Duodenal mucosa (tissue), 2 donors: ENCODE measurements at regions not wholly inside any gene's neighbourhood (a gene's known extent, or its start where the extent isn't known, plus 50 kb on each side); places are given as distances from the start of the nearest gene placed in this dataset.
"Not testable (repeated sequence)": the region's sequence is repeated elsewhere in the genome, so short reads cannot be mapped to it uniquely, and the experiment has no call there.

Experiments used
- H3K27ac ChIP-seq: one replicate; pipeline ENCODE4 v1.7.0; 2013; ENCODE audit warnings: low read depth, low read length
- H3K27me3 ChIP-seq, 2 donors: one replicate each; pipeline ENCODE4 v1.7.0; 2013; ENCODE audit warnings: low read length in 2 of 2, control low read depth in 1 of 2; ENCODE audit not compliant: insufficient read depth in 2 of 2, control insufficient read depth in 1 of 2
- H3K36me3 ChIP-seq, 2 donors: one replicate each; pipeline ENCODE4 v1.7.0; 2013; ENCODE audit warnings: low read length in 2 of 2, control low read depth in 1 of 2; ENCODE audit not compliant: insufficient read depth in 2 of 2, control insufficient read depth in 1 of 2
- H3K4me1 ChIP-seq, 2 donors: one replicate each; pipeline ENCODE4 v1.7.0; 2013; ENCODE audit warnings: low read length in 2 of 2, control low read depth in 1 of 2; ENCODE audit not compliant: insufficient read depth in 2 of 2, control insufficient read depth in 1 of 2
- H3K4me3 ChIP-seq, 2 donors: one replicate each; pipeline ENCODE4 v1.7.0; 2013; ENCODE audit warnings: low read length in 2 of 2, low read depth in 1 of 2
- H3K9ac ChIP-seq, 2 donors: one replicate each; pipeline ENCODE4 v1.7.0; 2013; ENCODE audit warnings: low read length in 2 of 2, low read depth in 1 of 2
- H3K9me3 ChIP-seq, 2 donors: one replicate each; pipeline ENCODE4 v1.7.0; 2013; ENCODE audit warnings: low read length in 2 of 2, control low read depth in 1 of 2; ENCODE audit not compliant: control insufficient read depth in 1 of 2

- Histone ChIP-seq H3K4me1 (no peaks in the 10 kb centered on the region), H3K4me3 (no peak overlapping the region), H3K27me3 (no peaks in the 10 kb centered on the region), H3K36me3 (no peaks in the 10 kb centered on the region), H3K9ac (no peak overlapping the region), H3K9me3 (no peaks in the 10 kb centered on the region), H3K27ac (no peak overlapping the region)
Observed at GRCh38 chr4:134935320-134935719, 733.7 kb upstream of the PABPC4L start.

DNA sequence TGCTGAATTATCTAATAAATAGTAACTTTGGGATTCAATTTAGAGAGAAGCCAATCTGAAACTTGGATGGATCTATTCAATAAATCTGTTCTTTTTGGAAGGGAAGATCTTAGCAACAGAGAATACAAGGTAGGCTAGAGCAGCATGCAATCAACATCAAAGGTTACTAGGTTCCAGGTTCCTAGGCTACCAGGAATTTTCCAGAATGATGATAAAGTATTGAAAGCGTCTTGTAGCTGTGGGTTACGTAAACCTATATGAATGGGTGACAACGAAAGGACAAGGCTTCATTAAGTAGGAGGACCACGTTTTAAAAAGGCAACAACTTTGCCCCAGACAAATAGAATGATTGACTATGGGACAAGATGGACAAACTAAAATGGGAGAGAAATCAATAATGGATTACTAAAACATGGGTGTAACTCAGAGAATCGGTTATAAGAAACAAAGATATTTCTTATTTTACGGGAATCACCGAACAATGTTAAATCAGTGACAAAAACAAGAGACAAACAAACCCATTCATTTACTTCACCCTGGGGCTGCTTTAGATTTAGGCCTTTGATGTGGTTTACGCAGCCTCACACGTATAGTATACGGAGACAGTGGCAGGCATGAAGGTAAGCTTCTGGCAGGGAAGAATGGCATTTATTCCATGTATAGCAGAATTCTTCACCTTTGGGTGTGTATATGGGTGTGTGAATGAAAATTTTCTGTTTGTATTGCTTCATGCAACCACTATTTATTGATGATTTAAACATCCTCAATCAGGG is 732.6 kb upstream of the PABPC4L start:
- Histone ChIP-seq H3K9ac (no peak overlapping the region), H3K27me3 (no peaks in the 10 kb centered on the region), H3K9me3 (no peaks in the 10 kb centered on the region), H3K36me3 (no peaks in the 10 kb centered on the region), H3K4me3 (no peak overlapping the region), H3K27ac (no peak overlapping the region), H3K4me1 (no peaks in the 10 kb centered on the region)

DNA sequence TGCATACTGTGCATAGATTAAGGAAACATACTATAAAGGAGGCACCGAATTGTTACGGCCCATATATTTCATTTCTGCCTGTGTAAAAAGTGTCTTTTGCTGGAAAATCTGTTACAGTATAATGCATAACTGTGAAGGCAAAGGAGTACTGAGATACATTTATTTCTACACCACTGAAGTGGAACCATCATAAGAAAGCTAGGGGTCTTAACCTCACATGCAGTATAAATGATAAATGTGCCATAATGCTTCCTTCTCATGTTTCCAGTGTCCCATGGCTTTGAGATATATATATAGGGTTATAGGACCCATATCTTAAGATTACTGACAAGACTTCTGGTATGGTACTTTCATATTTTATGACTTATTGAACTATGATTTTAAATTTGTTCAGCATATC is 713.8 kb upstream of the PABPC4L start:
- no peaks in the 10 kb centered on the region for H3K36me3 ChIP-seq
- no peaks in the 10 kb centered on the region for H3K9me3 ChIP-seq
- no peak overlapping the region for H3K9ac ChIP-seq
- no peaks in the 10 kb centered on the region for H3K4me1 ChIP-seq
- H3K27me3 ChIP-seq, result no peaks in the 10 kb centered on the region
- H3K4me3 ChIP-seq, result no peak overlapping the region
- no peak overlapping the region for H3K27ac ChIP-seq

GRCh38 chr4:134914250-134914649 is 712.7 kb upstream of the PABPC4L start:
- not testable (repeated sequence) for H3K4me1 ChIP-seq, H3K27me3 ChIP-seq, H3K9me3 ChIP-seq, H3K4me3 ChIP-seq, H3K9ac ChIP-seq, H3K27ac ChIP-seq, H3K36me3 ChIP-seq

GRCh38 chr4:134911941-134912340 is 710.4 kb upstream of the PABPC4L start:
- H3K4me3 ChIP-seq, result no peak overlapping the region
- H3K27ac ChIP-seq, result no peak overlapping the region
- no peak overlapping the region for H3K9ac ChIP-seq
- no peaks in the 10 kb centered on the region for H3K27me3 ChIP-seq
- no peaks in the 10 kb centered on the region for H3K36me3 ChIP-seq
- H3K9me3 ChIP-seq, result no peaks in the 10 kb centered on the region
- H3K4me1 ChIP-seq, result no peaks in the 10 kb centered on the region

DNA sequence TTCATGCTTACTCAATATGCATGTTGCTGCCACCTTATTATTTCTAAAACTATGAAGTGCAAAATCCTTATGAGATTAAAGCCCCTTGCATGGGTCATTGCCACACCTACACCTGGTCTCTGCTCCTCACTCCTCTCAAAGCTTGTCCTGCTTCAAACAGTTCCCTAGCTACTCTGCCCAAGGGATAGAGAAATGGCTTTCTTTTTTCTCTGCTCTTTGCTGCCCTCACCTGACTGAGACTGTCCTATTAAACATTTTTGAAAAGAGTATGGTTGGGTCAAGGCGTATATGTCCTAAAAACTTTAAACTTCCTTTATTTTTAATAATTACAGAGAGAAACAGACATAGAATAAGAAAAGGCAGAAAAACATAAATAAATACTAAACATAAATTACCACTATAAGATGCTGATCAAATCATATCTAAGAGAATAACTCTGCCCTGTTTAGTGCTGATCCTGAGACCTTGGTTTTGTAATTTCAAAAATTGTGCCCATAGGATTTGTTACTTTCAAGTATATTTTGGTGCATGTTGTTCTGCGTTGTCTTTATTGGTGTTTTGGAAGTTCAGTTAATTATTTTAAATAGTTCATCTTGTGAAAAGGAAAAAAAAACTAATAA is 704.9 kb upstream of the PABPC4L start:
- no peaks in the 10 kb centered on the region for H3K4me1 ChIP-seq
- no peak overlapping the region for H3K27ac ChIP-seq
- H3K27me3 ChIP-seq, result no peaks in the 10 kb centered on the region
- no peaks in the 10 kb centered on the region for H3K9me3 ChIP-seq
- H3K36me3 ChIP-seq, result no peaks in the 10 kb centered on the region
- H3K4me3 ChIP-seq, result no peak overlapping the region
- no peak overlapping the region for H3K9ac ChIP-seq

DNA sequence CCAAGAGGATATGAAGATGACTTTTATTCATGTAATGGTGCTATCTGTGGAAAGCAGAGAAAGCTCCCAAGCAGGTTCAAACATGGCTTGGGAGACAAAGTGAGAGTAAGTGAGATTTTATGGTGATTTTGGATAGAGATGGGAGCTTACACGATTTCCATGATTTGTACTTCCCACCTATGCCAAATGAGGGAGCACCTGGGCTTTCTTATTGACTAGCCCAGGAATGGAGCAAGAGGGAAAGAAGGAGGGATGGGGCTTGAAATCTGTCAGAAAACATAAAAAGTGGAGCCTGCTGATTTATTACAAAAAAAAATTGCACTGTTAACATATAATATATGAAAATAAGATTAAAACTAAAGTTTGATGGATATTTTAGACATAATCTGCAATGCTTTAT is 703.5 kb upstream of the PABPC4L start:
- Histone ChIP-seq H3K4me3 (no peak overlapping the region), H3K9ac (no peak overlapping the region), H3K27me3 (no peaks in the 10 kb centered on the region), H3K27ac (no peak overlapping the region), H3K36me3 (no peaks in the 10 kb centered on the region), H3K4me1 (no peaks in the 10 kb centered on the region), H3K9me3 (no peaks in the 10 kb centered on the region)

DNA sequence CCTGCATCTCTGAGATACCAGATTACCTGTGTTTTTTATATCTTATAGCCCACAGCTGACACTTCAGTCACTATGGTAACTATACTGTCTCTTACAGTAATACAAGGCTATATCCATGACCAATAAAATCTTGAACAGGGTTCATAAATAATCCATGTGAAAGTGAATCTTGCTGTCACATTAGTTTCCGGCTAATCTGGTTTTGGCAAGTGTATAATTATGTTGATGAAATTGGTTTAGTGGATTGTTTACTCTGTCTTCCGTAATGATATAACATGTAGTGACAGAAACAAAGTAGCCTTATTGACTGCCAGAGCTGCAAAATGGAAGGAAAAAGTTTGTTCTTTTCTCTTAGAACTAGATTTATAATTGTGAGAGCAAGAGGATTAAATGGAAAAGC is 686.6 kb upstream of the PABPC4L start:
- no peaks in the 10 kb centered on the region for H3K27me3 ChIP-seq
- no peaks in the 10 kb centered on the region for H3K9me3 ChIP-seq
- no peak overlapping the region for H3K9ac ChIP-seq
- no peak overlapping the region for H3K27ac ChIP-seq
- H3K4me3 ChIP-seq, result no peak overlapping the region
- H3K36me3 ChIP-seq, result no peaks in the 10 kb centered on the region
- no peaks in the 10 kb centered on the region for H3K4me1 ChIP-seq

DNA sequence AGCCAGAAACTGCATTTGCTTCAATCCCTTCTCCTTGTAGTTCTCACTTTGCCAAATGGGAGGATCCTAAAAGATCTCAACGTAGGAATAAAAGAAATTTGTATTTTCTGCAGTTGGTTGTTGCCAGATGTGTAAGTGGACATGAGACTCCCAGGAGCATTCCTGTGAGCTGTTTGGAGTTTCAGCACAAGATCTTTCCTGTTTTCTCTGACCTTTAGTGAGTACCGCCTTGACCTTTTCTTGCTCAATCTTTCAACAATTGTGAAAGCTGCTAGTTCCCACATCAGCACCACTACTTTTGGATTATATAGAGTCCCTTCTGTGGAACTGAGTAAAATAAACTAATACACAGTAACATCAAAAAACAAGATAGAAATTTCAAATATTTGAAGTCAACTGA is 683.8 kb upstream of the PABPC4L start:
- Histone ChIP-seq H3K27ac (no peak overlapping the region), H3K36me3 (no peaks in the 10 kb centered on the region), H3K27me3 (no peaks in the 10 kb centered on the region), H3K4me1 (no peaks in the 10 kb centered on the region), H3K4me3 (no peak overlapping the region), H3K9ac (no peak overlapping the region), H3K9me3 (peaks cover 3% of the 10 kb centered on the region in 2 donors)

DNA sequence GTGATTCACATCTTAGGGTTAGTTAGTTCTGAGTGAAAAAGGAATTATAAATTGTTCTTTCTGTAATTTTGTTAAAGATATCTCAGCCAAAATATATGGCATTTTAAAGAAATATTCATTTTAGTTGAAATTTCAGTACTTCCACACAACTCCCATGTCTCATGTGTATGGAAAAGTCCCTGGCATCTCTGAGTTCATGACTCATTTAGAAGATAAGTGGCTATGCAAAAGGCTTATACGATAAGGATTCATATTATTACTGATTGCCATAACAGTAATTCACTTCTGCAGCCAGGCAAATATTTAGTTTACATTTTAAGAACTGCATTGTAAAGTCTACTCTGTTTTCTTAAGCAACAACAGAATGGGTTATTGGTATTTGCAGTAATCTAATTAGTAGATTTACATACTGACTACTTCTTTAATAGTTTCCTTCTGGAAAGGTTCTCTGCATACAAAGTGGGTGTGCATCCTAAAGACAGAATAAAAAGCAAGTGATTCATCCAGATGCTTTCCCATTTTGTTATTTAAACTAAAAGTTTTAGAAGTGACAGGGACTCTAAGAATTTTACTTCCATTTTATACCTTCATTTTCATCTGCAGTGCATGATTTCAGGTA is 682.4 kb upstream of the PABPC4L start:
- Histone ChIP-seq H3K4me3 (no peak overlapping the region), H3K9ac (no peak overlapping the region), H3K9me3 (peaks cover 3 to 4% of the 10 kb centered on the region in 2 donors), H3K27me3 (no peaks in the 10 kb centered on the region), H3K27ac (no peak overlapping the region), H3K36me3 (no peaks in the 10 kb centered on the region), H3K4me1 (no peaks in the 10 kb centered on the region)
